Fibroblast of lung (primary cell): ENCODE measurements at regions not wholly inside any gene's neighbourhood (a gene's known extent, or its start where the extent isn't known, plus 50 kb on each side); places are given as distances from the start of the nearest gene placed in this dataset.

ENCODE experiments used
- CTCF ChIP-seq, 2 donors: IDR thresholded peaks in 1 of 2; conservative IDR thresholded peaks in 1 of 2; 1 replicate in 1 of 2; 2 replicates in 1 of 2; pipeline ENCODE4 v1.5.1; 2011 to 2012; ENCODE audit warnings: low read length in 2 of 2, control low read depth in 1 of 2, inconsistent platforms in 1 of 2, low read depth in 1 of 2, mild to moderate bottlenecking in 1 of 2
- EZH2 ChIP-seq: IDR thresholded peaks from 2 replicates; pipeline ENCODE4 v1.5.1; 2012; ENCODE audit warnings: low read length, control low read depth, mild to moderate bottlenecking; ENCODE audit errors: missing control alignments

- TF ChIP-seq CTCF (conservative IDR thresholded peaks at IDR 0.05 in 1 of 2, IDR thresholded peaks at IDR 0.05 in 1 of 2; ENCODE audit: low read depth in 1 of 2, low read length in 2 of 2) (no peak), EZH2 (no peak)
These were observed 647.1 kb upstream of the FLRT2 start for GRCh38 chr14:84882830-84883229.
